NOMO-1 treated with dmso at 0.1 percent for 144 hours (cell line): ENCODE measurements at regions not wholly inside any gene's neighbourhood (a gene's known extent, or its start where the extent isn't known, plus 50 kb on each side); places are given as distances from the start of the nearest gene placed in this dataset.

Source experiments
- DNase-seq: peaks from one replicate; lab custom pipeline; 2025; ENCODE audit not compliant: unreplicated experiment; lab: John Stamatoyannopoulos, UW

GRCh38 chr9:135239100-135239768 is 151.8 kb downstream of the OLFM1 start:
- no peak for DNase-seq

GRCh38 chr9:135239769-135240141 is 152.3 kb downstream of the OLFM1 start:
- DNase-seq = no peak

GRCh38 chr9:135240222-135240621 is 152.8 kb downstream of the OLFM1 start:
- DNase-seq = no peak

GRCh38 chr9:135240871-135241311 is 153.4 kb downstream of the OLFM1 start:
- DNase-seq = no peak

- DNase-seq = no peak
Measured at GRCh38 chr9:135241381-135242048, 154.0 kb downstream of the OLFM1 start.

- no peak for DNase-seq
Measured at GRCh38 chr9:135242049-135242396, 154.6 kb downstream of the OLFM1 start.

GRCh38 chr9:135242406-135242805 is 154.9 kb downstream of the OLFM1 start:
- no peak for DNase-seq

GRCh38 chr9:135243201-135244190 is 156.0 kb downstream of the OLFM1 start:
- DNase-seq = no peak

- no peak for DNase-seq
Measured at GRCh38 chr9:135244271-135245221, 157.1 kb downstream of the OLFM1 start.

- DNase-seq = no peak
Measured at GRCh38 chr9:135245482-135246247, 158.2 kb downstream of the OLFM1 start.

- DNase-seq = no peak
Measured at GRCh38 chr9:135246248-135247205, 159.1 kb downstream of the OLFM1 start.

GRCh38 chr9:135247227-135247930 is 159.9 kb downstream of the OLFM1 start:
- no peak for DNase-seq

- no peak for DNase-seq
Measured at GRCh38 chr9:135248111-135248510, 160.6 kb downstream of the OLFM1 start.

- no peak for DNase-seq
Measured at GRCh38 chr9:135248721-135249120, 161.3 kb downstream of the OLFM1 start.

GRCh38 chr9:135249191-135249590 is 161.7 kb downstream of the OLFM1 start:
- no peak for DNase-seq

- DNase-seq = no peak
Measured at GRCh38 chr9:135249711-135250110, 162.2 kb downstream of the OLFM1 start.

GRCh38 chr9:135251331-135251761 is 163.9 kb downstream of the OLFM1 start:
- no peak for DNase-seq
